ENCODE measurements at regions not wholly inside any gene's neighbourhood (a gene's known extent, or its start where the extent isn't known, plus 50 kb on each side); places are given as distances from the start of the nearest gene placed in this dataset.
"Not testable (repeated sequence)": the region's sequence is repeated elsewhere in the genome, so short reads cannot be mapped to it uniquely, and the experiment has no call there.

DNA sequence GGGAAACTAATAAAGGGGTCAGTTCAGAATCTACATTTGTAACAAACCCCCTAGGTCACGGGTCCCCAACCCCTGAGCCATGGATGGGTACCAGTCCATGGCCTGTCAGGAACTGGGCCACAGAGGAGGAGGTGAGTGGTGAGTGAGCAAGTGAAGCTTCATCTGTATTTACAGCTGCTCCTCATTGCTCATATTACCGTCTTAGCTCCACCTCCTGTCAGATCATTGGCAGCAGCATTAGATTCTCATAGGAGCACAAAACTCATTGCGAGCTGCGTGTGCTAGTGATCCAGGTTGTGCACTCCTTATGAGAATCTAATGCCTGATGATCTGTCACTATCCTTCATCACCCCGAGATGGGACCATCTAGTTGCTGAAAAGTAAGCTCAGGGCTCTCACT lies 88.4 kb upstream of the MPP7 start:
- DNase-seq (ENCODE audit: low spot score): no peak

GRCh38 chr10:28393956-28394568 lies 91.2 kb upstream of the MPP7 start:
- DNase-seq (ENCODE audit: low spot score): peak; percentile 81

DNA sequence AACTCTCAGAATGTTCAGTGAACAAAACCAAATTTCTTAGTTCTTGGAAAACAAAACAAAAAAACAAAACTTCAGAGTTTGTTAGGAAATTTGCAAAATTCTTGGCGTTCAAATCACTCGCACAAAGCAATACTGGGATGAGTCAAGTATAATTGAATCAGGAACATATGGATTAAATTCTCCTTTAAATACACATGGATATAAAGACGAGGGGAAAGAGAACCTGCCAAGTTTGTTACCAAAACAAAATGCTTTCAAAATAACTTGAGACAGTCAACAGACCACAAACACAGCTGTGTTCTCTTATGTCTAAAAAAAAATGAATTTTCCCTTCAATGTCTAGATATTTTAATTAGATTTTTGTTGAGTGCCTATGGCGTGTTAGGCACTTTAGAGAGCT lies 93.5 kb upstream of the MPP7 start:
- DNase-seq (ENCODE audit: low spot score): no peak

GRCh38 chr10:28397229-28397628 lies 94.4 kb upstream of the MPP7 start:
- DNase-seq (ENCODE audit: low spot score): no peak

GRCh38 chr10:28400176-28400575 lies 97.3 kb upstream of the MPP7 start:
- no peak for DNase-seq (ENCODE audit: low spot score)

GRCh38 chr10:28400681-28401080 lies 97.8 kb upstream of the MPP7 start:
- DNase-seq (ENCODE audit: low spot score): no peak

DNA sequence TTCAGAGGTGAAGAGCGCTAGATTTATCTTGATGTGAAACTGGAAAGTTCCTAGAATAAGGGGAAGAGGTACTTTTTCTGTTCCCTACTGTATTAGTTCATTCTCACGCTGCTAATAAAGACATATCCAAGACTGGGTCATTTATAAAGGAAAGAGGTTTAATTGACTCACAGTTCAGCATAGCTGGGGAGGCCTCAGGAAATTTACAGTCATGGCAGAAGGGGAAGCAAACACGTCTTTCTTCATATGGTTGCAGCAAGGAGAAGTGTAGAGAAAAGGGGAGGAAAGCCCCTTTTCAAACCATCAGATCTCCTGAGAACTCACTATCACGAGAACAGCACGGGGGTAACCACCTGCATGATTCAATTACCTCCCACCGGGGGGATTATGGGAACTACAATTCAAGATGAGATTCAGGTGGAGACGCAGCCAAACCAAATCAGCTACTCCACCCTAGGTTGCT lies 99.8 kb upstream of the MPP7 start:
- not testable (repeated sequence) for DNase-seq (ENCODE audit: low spot score)

GRCh38 chr10:28403090-28403489 lies 100.2 kb upstream of the MPP7 start:
- DNase-seq (ENCODE audit: low spot score): no peak

DNA sequence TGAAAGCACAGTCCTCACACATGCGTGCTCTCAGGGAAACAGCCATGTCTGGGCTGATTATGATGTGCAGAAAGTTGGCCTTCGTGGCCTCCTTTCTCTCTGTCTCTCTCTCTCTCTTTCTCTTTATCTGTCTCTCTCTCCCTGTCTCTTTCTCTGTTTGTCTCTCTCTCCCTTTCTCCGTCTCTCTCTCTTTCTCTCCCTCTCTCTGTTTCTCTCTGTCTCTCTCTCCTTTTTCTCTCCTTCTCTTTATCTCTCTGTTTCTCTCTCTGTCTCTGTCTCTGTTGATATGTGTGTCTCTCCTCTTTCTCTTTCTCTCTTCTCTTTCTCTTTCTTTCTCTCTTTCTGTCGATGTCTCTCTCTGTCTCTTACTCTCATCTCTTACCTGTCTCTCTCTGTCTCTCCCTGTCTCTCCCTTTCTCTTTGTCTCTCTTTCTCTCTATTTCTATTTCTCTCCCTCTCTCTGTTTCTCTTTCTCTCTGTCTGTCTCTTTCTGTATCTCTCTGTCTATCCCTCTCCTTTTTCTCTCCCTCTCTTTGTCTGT lies 105.4 kb upstream of the MPP7 start:
- DNase-seq (ENCODE audit: low spot score): no peak

DNA sequence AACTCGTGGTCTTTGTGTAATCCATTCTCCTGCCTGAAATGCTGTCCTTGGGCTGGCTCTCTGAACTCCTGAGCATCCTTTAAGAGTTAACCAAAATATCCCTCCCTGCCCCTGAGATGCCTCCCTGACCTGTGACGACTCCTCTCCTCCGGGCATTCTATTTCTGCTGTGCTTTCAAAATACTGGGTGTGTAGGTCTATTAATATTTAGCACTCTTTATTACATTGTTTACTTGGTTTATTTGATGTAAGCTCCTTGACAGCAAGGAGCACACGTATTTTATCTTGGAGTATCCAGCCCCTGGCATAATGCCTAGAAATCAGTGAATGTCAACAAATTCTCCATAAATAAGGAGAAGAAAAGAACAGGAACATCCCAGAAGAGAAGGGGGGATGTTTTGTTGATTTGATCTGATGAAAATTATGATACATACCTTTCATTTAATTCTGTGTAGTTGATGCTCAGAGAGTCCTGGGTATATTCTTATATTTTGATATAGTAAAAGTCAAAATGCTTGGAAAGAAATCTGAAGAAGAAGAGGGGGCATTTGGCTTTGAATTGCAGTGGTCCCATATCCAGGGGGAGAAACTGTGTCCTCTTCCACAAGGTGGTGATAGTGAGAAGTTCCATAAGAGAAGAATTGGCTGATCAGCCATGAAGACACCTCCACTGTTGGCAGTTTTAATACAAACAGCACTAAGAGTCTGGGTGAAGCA lies 107.7 kb upstream of the MPP7 start:
- DNase-seq (ENCODE audit: low spot score): no peak

- no peak for DNase-seq (ENCODE audit: low spot score)
Observed at GRCh38 chr10:28411136-28411460, 108.2 kb upstream of the MPP7 start.

DNA sequence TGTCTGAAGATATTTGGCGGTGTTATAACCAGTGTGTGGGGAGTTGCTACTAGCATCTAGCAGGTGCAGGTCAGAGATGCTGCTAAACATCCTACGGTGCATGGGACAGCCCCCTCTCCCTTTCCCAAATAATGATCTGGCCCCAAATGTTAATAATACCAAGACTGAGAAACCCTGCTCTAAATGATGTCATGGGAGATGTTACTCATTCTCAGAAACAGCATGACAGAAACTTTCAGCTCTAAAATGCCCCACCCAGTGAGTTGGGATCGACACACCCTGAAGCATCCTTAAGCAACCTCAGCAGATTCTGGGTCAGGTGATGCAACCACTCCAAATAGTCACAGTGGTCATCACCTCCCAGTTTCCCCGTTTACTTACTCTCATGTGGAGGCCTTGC lies 108.8 kb upstream of the MPP7 start:
- no peak for DNase-seq (ENCODE audit: low spot score)

GRCh38 chr10:28418069-28418468 lies 114.8 kb upstream of the WAC start:
- no peak for DNase-seq (ENCODE audit: low spot score)

DNA sequence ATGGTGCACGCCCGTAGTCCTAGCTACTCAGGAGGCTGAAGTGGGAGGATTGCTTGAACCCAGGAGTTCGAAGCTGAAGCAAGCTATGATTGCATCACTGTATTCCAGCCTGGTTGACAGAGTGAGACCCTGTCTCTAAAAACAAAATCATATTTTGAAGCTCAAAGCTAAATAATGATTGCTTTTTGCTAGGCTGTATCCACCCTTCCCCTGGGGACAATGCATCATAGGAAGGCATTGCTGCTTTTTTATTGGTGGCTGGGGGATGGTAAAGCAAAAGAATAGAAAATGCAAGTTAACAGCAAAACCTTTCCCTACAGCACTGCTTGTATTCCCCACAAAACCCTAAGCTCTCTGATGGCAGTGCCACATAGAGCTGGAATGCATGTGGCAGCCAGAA lies 107.5 kb upstream of the WAC start:
- no peak for DNase-seq (ENCODE audit: low spot score)

DNA sequence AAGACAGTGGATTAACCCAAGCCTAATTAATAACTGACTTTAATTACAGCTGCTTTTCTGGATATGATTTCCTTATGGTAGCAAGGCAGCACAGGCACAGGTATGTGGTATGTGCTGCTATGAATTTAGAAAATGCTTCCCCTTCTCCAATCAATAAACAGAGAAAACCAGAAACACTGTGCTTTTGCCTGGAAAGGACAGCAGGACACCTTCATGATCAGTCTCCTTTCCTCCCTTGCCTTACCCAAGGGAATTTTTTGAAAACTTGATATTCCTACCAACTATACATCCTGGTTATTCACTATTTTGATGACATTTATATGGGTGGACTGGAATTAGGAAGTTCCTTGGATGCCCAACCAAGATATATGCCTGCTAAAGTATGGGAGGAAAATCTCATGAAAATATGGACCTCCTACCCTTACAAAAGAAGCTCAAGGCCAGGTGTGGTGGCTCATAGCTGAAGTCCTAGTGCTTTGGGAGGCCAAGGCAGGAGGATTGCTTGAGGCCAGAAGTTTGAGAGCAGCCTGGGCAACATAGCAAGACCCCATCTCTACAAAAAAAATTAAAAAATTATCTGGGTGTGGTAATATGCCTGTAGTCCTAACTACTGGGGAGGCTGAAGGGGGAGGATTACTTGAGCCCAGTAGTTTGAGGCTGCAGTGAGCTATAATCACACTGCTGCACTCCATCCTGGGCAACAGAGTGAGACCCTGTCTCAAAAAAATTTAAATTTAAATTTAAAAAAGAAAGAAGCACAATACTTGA lies 106.3 kb upstream of the WAC start:
- DNase-seq (ENCODE audit: low spot score): no peak

DNA sequence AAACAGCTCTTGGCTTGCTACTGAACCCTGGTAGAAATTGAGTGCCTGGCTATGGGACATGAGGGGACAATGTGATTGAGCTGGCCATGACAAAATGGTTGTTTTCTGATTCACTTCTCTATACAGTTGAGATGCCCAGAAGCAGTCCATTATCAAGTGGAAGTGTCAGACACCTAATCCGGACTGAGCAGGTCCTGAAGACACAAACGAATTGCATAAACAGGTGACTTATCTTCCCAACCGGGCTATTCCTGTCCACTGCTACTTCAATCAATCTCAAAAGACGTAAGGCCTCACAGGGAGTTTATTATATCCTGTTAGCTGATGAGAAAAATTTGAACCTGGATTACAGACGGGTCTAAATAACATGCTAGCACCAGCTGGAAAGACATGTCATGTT lies 105.5 kb upstream of the WAC start:
- no peak for DNase-seq (ENCODE audit: low spot score)

- DNase-seq (ENCODE audit: low spot score): no peak
Observed at GRCh38 chr10:28429045-28429444, 103.9 kb upstream of the WAC start.

DNA sequence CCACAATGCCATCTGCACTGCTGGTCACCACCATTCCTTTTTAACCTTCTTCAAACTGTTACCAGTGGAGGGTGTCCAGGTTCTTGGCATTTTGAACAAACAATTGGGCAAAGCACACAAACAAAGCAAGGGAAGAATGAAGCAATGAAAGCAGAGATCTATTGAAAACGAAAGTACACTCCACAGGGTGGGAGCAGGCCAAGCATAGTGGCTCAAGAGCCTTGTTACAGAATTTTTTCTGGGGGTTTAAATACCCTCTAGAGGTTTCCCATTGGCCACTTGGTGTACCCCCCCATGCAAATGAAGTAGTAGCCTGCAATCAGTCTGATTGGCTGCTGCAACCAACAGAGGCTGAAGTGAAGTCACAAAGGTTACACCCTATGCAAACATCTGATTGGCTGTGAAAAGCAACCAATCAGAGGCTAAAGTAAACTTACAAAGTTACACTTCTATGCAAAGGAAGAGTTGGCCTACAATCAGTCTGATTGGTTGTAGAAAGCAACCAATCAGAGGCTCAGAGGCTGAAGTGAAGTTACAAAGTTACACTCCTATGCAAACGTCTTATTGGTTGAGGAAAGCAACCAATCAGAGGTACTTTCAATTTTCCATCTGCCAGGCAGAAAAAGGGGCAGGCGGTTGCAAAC lies 103.2 kb upstream of the WAC start:
- DNase-seq (ENCODE audit: low spot score): no peak

DNA sequence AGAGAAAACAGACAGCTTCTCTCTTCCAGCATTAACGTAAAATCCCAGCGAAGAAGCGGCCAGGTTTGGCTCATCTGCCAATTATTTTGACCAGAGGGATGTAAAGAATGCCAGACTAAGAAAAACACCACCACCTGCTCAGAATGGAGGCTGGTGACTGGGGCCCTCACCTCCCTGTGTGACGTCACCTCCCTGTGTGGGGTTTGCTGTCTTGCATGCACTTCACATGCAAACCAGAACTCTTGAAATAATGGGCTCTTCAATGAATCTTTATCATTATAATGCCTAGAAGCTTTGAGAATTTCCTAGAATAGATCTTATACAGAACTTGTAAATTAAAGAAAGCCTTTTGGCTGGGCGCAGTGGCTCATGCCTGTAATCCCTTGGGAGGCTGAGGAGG lies 101.8 kb upstream of the WAC start:
- DNase-seq (ENCODE audit: low spot score): no peak

GRCh38 chr10:28432210-28432676 lies 100.7 kb upstream of the WAC start:
- peak; percentile 80 for DNase-seq (ENCODE audit: low spot score)

DNA sequence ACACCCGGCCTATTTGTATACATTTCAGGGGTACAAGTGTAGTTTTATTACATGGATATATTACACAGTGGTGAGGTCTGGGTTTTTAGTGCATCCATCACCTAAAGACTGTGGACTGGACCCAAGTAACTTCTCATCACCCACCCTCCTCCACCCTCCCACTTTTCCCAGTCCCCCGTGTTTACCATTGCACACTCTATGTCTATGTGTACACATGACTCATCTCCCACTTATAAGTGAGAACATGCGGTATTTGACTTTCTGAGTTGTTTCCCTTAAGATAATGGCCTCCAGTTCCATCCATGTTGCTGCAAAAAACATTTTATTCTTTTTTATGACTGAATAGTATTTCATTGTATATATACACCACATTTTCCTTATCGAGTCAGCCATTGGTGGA lies 98.9 kb upstream of the WAC start:
- DNase-seq (ENCODE audit: low spot score): no peak

DNA sequence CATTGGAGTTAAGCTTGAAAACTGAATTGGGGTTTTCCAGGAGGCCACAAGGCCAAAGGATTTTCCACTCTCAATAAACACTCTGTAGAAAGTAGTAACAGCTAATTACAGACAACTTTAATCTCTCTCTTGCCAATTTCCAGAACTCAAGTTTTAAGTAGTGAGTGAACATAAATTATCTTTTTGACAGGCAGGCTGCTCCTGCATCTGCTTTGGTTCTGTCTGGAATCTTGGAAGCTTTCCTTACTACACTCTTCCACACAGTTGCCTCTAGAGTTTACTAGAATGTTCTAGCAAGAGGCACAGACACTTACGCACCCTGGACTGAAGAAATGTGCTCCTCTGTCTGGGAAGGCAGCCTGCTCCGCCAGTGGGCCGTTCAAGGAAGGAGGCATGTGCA lies 90.5 kb upstream of the WAC start:
- DNase-seq (ENCODE audit: low spot score): no peak

GRCh38 chr10:28444031-28444430 lies 88.9 kb upstream of the WAC start:
- no peak for DNase-seq (ENCODE audit: low spot score)
